ENCODE measurements at regions not wholly inside any gene's neighbourhood (a gene's known extent, or its start where the extent isn't known, plus 50 kb on each side); places are given as distances from the start of the nearest gene placed in this dataset.

DNA sequence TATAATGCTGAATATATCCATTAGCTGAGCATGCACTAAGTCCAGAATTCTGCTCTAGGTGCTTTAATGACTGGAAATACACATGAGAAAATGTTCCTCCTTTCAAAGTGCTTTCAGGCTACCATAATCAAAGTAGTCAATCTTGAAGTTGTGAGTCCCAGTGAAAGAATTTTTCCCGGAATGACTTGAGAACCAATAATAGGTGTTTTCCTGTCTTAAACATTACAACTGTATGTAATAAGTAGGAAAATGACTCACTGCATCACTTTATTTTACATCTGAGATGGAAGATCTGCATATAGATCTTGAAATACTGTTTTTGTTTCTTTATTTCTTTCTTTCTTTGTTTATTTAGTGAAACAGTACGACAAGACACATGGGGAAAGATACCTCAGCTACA lies 437.4 kb upstream of the JAG1 start:
- no peak overlapping the region for H3K4me3 ChIP-seq (ENCODE audit: low read depth, low read length)
- TF ChIP-seq, protein P1, sequence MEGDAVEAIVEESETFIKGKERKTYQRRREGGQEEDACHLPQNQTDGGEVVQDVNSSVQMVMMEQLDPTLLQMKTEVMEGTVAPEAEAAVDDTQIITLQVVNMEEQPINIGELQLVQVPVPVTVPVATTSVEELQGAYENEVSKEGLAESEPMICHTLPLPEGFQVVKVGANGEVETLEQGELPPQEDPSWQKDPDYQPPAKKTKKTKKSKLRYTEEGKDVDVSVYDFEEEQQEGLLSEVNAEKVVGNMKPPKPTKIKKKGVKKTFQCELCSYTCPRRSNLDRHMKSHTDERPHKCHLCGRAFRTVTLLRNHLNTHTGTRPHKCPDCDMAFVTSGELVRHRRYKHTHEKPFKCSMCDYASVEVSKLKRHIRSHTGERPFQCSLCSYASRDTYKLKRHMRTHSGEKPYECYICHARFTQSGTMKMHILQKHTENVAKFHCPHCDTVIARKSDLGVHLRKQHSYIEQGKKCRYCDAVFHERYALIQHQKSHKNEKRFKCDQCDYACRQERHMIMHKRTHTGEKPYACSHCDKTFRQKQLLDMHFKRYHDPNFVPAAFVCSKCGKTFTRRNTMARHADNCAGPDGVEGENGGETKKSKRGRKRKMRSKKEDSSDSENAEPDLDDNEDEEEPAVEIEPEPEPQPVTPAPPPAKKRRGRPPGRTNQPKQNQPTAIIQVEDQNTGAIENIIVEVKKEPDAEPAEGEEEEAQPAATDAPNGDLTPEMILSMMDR (IDR thresholded peaks at IDR 0.05; ENCODE audit: insufficient read depth, low read depth, low read length, missing control alignments) = no peak
- DNase-seq (ENCODE audit: low read depth) = peak; percentile 11

DNA sequence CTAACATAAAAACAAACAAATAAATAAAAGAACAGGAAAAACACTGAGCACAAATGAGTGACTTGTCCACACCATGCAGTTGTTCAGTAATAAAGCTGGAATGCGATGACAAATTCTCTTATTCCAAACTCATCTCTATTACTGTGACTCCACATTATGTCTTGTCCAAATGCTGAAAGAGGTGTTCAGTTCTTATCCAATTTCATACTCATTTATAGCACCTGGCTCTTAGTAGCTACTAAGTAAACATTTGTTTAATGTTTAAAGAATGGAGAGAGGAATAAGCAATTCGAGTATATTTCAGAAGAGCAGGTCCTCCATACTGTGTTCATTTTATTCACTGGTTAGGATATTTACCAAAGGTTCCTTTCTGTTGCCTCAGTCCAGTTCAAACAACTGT lies 439.0 kb upstream of the JAG1 start:
- no peak overlapping the region for H3K4me3 ChIP-seq (ENCODE audit: low read depth, low read length)
- TF ChIP-seq, protein P1 (IDR thresholded peaks at IDR 0.05; ENCODE audit: insufficient read depth, low read depth, low read length, missing control alignments) = no peak
- DNase-seq (ENCODE audit: low read depth) = no peak

DNA sequence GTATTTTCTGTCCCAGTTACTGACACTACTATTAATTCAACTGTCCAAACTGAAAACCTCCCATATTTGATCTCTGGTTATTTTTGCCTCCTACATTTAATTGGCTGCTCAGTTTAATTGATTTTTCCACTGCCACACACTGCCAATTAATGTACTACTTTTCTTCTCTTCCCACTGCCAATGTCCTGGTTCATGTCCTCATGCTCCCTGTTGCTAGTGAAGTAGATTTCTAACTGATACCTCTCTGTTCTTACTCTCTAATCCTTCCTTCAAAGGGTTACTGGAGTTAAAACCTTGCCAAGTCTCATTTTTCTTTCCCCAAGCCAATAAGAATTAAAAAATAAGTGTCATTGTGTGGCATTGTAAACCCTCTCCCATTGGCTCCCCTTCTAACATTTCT lies 440.6 kb upstream of the JAG1 start:
- no peak overlapping the region for H3K4me3 ChIP-seq (ENCODE audit: low read depth, low read length)
- DNase-seq (ENCODE audit: low read depth) = no peak
- TF ChIP-seq, protein P1 (IDR thresholded peaks at IDR 0.05; ENCODE audit: insufficient read depth, low read depth, low read length, missing control alignments) = no peak

DNA sequence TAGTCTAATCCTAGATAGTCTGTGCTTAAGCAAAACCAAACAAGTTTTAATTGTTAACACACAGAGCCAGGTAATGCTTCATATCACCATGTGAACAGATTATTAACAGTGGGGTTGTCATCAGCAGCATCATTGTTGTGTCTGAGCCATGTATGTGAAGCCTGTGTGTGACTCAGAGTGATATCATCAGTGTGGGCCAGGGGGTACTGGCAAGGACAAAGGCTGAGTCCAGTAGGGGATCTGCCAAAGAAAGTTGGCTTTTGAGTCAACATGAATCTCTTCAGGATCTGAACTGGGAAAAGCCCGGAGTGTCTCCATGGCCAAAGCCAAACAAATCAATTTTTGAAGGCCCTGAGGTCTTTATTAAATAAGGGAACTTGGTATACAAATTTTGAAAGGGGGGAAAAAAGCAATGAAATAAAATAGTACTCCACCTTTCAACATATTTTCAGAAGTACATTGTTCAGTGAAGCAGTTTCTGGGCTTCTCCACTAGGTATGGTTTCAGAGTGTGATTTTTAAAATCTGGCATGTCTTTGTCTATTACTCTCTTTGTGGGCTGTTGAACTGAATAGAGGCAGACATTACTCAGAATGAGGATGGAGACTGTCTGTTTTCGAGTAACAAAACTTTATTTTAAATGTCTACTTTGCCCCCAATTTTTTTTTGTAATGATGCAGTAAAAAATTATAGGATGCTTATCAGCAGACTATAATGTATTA lies 444.2 kb upstream of the JAG1 start:
- TF ChIP-seq, protein P1 (IDR thresholded peaks at IDR 0.05; ENCODE audit: insufficient read depth, low read depth, low read length, missing control alignments) = no peak
- H3K4me3 ChIP-seq (ENCODE audit: low read depth, low read length) = no peak overlapping the region
- DNase-seq (ENCODE audit: low read depth) = no peak

DNA sequence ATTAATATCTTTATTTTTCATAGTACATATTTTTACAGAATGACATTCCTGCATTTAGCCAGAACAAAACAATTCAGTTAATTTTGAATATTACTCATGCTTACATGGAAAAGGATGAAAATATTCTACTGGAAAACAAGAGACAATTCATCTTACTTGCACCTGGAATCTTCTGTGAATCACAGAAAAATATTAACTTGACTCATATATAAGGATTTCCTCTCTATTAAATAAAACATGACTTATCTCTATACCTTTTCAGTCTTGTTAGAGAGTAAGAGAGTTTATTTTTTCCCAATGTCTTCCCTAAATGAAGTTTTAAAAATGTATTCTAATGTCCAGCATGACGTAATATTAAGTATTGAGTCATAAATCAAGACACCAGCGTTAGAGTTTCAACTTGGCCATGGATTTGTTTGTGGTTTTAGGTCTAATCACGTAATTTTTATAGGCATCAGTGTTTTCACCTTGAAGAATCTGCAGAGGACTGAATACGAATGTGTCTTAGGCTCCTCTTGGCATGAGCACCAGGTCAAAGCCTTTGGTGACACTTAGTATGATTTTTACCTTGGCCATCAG lies 445.1 kb upstream of the JAG1 start:
- TF ChIP-seq, protein P1 (IDR thresholded peaks at IDR 0.05; ENCODE audit: insufficient read depth, low read depth, low read length, missing control alignments) = no peak
- no peak overlapping the region for H3K4me3 ChIP-seq (ENCODE audit: low read depth, low read length)
- DNase-seq (ENCODE audit: low read depth) = no peak

DNA sequence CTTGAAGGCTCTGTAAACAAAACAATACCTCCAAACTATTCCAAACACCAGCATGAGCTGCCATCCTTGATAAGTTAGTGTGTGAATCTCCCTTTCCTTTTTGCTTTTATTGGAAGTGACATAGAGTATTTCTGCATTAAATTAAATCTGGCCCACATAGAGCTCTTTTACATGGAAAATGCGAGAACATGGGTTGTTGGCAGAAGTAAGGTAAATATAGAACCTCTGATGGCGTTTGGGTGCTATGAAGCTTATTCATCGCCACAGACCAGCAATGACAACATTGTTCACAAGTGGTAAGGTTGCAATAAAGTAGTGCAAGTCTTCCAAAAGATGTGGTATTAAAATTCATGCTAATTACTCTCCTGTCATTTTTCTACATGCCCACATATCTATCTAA lies 445.8 kb upstream of the JAG1 start:
- no peak for DNase-seq (ENCODE audit: low read depth)
- no peak overlapping the region for H3K4me3 ChIP-seq (ENCODE audit: low read depth, low read length)
- TF ChIP-seq, protein P1 (IDR thresholded peaks at IDR 0.05; ENCODE audit: insufficient read depth, low read depth, low read length, missing control alignments) = no peak

DNA sequence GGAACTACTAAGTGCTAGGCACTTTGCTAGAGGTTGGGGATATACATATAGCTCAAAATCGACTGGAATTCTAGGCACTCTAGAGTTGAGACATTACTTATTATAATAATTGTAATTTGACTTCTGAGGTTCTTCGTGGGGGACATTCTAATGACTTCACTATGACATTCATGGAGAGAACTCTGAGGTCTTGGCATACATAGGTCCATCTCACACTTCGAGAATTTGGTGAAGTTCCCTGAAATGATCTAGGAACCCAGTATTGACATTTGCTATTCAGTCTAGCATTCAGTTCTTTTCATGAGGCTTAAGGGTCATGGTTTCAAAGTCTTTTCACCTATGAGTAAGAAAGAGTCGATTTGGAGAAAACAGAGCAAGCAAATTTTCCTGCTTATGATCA lies 446.6 kb upstream of the JAG1 start:
- H3K4me3 ChIP-seq (ENCODE audit: low read depth, low read length) = no peak overlapping the region
- no peak for DNase-seq (ENCODE audit: low read depth)
- TF ChIP-seq, protein P1 (IDR thresholded peaks at IDR 0.05; ENCODE audit: insufficient read depth, low read depth, low read length, missing control alignments) = no peak
